ENCODE measurements at regions not wholly inside any gene's neighbourhood (a gene's known extent, or its start where the extent isn't known, plus 50 kb on each side); places are given as distances from the start of the nearest gene placed in this dataset.

- Histone ChIP-seq H2AFZ (ENCODE audit: low read depth, low read length, poor library complexity, severe bottlenecking) (no peak overlapping the region), H3K4me3 (replicated peaks in 1 of 2; ENCODE audit: low read depth in 1 of 2, low read length in 2 of 2) (no peak overlapping the region), H3K79me2 (ENCODE audit: insufficient read depth, low read length) (no peaks in the 10 kb centered on the region), H3K4me2 (ENCODE audit: low read length) (no peak overlapping the region), H3K4me1 (ENCODE audit: control insufficient read depth in 1 of 2, insufficient read depth in 2 of 2, low read length in 2 of 2) (no peaks in the 10 kb centered on the region), H3K27me3 (ENCODE audit: insufficient read depth, low read length) (no peaks in the 10 kb centered on the region), H3K27ac (ENCODE audit: low read depth, low read length) (no peak overlapping the region), H3K9me3 (ENCODE audit: control insufficient read depth in 1 of 2, insufficient read depth in 1 of 2, low read depth in 1 of 2, low read length in 2 of 2) (no peaks in the 10 kb centered on the region), H3K9ac (ENCODE audit: low read length) (no peak overlapping the region), H4K20me1 (ENCODE audit: insufficient read depth) (no peaks in the 10 kb centered on the region), H3K36me3 (ENCODE audit: control insufficient read depth in 1 of 2, insufficient read depth in 2 of 2, low read length in 2 of 2) (no peaks in the 10 kb centered on the region), H3K9me2 (ENCODE audit: insufficient read depth) (no peaks in the 10 kb centered on the region)
- intact Hi-C loops (cut with micrococcal nuclease): no loop called here
- CTCF ChIA-PET: no interaction called here
- RAD21 ChIA-PET (ENCODE audit: low non-redundant PET in 1 of 2, low total read pairs in 2 of 2, uncharacterized antibody in 2 of 2, unreplicated experiment in 2 of 2): no interaction called here
- ATAC-seq: no peak
- BruUV-seq (replicated peaks): no TSS peak
- no peak for DNase-seq (ENCODE audit: low read depth, low spot score)
- no peak for TF ChIP-seq RAD21 (IDR thresholded peaks at IDR 0.05; ENCODE audit: low read depth)
- TF ChIP-seq SIN3A (IDR thresholded peaks at IDR 0.05; ENCODE audit: low read depth): no peak
- TF ChIP-seq YY1 (IDR thresholded peaks at IDR 0.05; ENCODE audit: extremely low read depth, insufficient replicate concordance, low read depth, low read length): no peak
- TF ChIP-seq CTCF (IDR thresholded peaks at IDR 0.05 in 2 of 3, conservative IDR thresholded peaks at IDR 0.05 in 1 of 3; ENCODE audit: borderline replicate concordance in 1 of 3, insufficient read depth in 1 of 3, low read depth in 2 of 3, low read length in 2 of 3): no peak
- TF ChIP-seq ZBTB33 (IDR thresholded peaks at IDR 0.05; ENCODE audit: extremely low read depth, insufficient replicate concordance, low read length): no peak
- TF ChIP-seq ZNF274 (IDR thresholded peaks at IDR 0.05; ENCODE audit: low read depth, low read length): no peak
- no peak for TF ChIP-seq EZH2 (IDR thresholded peaks at IDR 0.05)
- no peak for TF ChIP-seq ATF3 (IDR thresholded peaks at IDR 0.05)
- TF ChIP-seq JUND (IDR thresholded peaks at IDR 0.05): no peak
- no peak for TF ChIP-seq ZFX (IDR thresholded peaks at IDR 0.05)
- no peak for TF ChIP-seq CBX3 (IDR thresholded peaks at IDR 0.05; ENCODE audit: low read depth)
- POLR2A ChIA-PET: no interaction called here
These were observed 64.8 kb upstream of the ZNF648 start for GRCh38 chr1:182126272-182126800.

All from HCT116 (cell line).